SU-DHL-6 (cell line): ENCODE measurements at regions not wholly inside any gene's neighbourhood (a gene's known extent, or its start where the extent isn't known, plus 50 kb on each side); places are given as distances from the start of the nearest gene placed in this dataset.

Source experiments
- CTCF ChIP-seq: fragments of 200-600 bp; sonication (generic); IDR thresholded peaks from one replicate; pipeline ENCODE4 v1.5.1; 2017; ENCODE audit warnings: antibody characterized with exemption, mild to moderate bottlenecking, low read length, moderate library complexity; ENCODE audit not compliant: insufficient read depth, poor library complexity, severe bottlenecking
- EZH2phosphoT487 ChIP-seq: fragments of 200-600 bp; sonication (generic), shearing (Covaris generic); conservative IDR thresholded peaks from 2 replicates; pipeline ENCODE4 v1.6.1; 2018; ENCODE audit warnings: mild to moderate bottlenecking, antibody characterized with exemption, low read length, moderate library complexity, mixed read lengths

GRCh38 chr13:58721273-58721672 is 1089.7 kb downstream of the PCDH17 start:
- TF ChIP-seq CTCF, result no peak
- no peak for TF ChIP-seq EZH2phosphoT487
